Immature natural killer cell (primary cell): ENCODE measurements at regions not wholly inside any gene's neighbourhood (a gene's known extent, or its start where the extent isn't known, plus 50 kb on each side); places are given as distances from the start of the nearest gene placed in this dataset.

Source experiments
- DNase-seq, 3 donors: peaks; one replicate each; pipeline ENCODE4 v3.0.0; 2022; ENCODE audit warnings: mixed read lengths in 1 of 3
- H3K27ac Mint-ChIP-seq, 6 donors: one replicate each; pipeline ENCODE4 v1.8.0; 2020; ENCODE audit warnings: mixed read lengths in 6 of 6, mild to moderate bottlenecking in 5 of 6, inconsistent platforms in 4 of 6, moderate library complexity in 3 of 6
- H3K27me3 Mint-ChIP-seq, 3 donors: one replicate each; pipeline ENCODE4 v1.8.0; 2020 to 2021; ENCODE audit warnings: low read depth in 3 of 3, mild to moderate bottlenecking in 3 of 3, mixed read lengths in 3 of 3, moderate library complexity in 3 of 3, inconsistent platforms in 1 of 3
- H3K36me3 Mint-ChIP-seq, 3 donors: one replicate each; pipeline ENCODE4 v1.8.0; 2020; ENCODE audit warnings: mixed read lengths in 3 of 3, inconsistent platforms in 2 of 3, mild to moderate bottlenecking in 2 of 3
- H3K4me1 Mint-ChIP-seq, 2 donors: one replicate each; pipeline ENCODE4 v1.8.0; 2020; ENCODE audit warnings: inconsistent platforms in 2 of 2, mild to moderate bottlenecking in 2 of 2, mixed read lengths in 2 of 2, moderate library complexity in 1 of 2
- H3K4me3 Mint-ChIP-seq, 5 donors: one replicate each; pipeline ENCODE4 v1.8.0; 2020; ENCODE audit warnings: mild to moderate bottlenecking in 5 of 5, mixed read lengths in 5 of 5, inconsistent platforms in 3 of 5, moderate library complexity in 3 of 5
- H3K9me3 Mint-ChIP-seq, 6 donors: one replicate each; pipeline ENCODE4 v1.8.0; 2020; ENCODE audit warnings: mild to moderate bottlenecking in 6 of 6, mixed read lengths in 6 of 6, inconsistent platforms in 4 of 6, moderate library complexity in 3 of 6

DNA sequence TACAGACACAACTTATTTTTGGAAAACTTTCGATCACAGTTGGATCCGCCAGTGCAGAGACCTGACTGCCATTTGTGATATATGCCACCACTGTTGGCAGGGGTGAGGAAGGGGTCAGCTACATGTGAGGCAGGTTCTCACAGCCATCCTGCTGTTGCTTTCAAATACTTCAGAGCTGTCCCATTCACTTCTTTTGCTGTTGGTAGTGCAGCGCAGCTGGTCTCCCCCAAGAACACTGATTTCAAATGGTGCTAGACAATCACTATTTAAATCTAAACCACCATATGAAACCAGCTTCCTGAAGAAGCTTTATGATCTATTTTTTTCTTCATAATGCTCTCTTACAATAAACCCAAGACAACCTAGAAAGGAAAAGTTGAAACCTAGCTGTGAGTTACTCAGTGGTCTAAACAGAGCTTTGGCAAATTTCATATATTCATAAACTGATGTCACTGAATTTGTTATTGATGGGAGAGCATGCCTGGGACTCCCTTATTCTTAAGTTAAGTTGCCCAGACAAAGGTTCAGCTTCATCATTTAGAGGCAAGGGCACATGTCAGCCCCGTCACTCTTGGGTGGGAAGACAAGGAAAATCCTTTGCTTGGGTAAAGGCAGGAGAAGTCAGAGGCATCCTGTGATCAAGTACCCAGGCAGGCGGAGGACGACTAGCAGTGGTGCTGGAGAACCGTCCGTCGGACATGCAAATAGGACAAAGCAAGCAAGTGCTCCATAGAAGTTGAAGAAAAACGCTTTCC, 143.4 kb upstream of the KLF14 start:
- H3K27me3 Mint-ChIP-seq, result peaks cover 2 to 13% (median 7%) of the 10 kb centered on the region in 3 donors
- H3K36me3 Mint-ChIP-seq, result peaks cover 5 to 42% (median 13%) of the 10 kb centered on the region in 3 donors
- H3K4me1 Mint-ChIP-seq, result peaks cover 15 to 45% of the 10 kb centered on the region in 2 donors
- DNase-seq, result no peak
- no peak overlapping the region for H3K27ac Mint-ChIP-seq
- H3K9me3 Mint-ChIP-seq, result peaks cover 0 to 2% (median 0%) of the 10 kb centered on the region in 6 donors
- H3K4me3 Mint-ChIP-seq, result no peak overlapping the region

DNA sequence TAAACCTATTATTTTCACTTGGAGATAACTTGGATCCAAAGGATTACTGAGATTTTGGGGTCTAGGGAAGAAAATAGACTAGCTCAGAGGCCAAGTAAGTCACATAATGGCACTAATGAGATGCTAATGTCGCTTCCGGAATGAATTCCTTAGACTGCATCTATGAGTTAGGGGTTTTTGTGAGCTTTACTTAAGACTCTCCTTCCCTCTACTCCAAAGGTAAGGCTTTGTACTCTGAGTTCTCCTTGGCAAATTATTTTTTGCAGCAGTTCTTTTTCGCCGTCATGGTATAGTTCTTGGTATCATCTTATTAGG, 143.9 kb upstream of the KLF14 start:
- Mint-ChIP-seq H3K36me3 (peaks cover 5 to 44% (median 13%) of the 10 kb centered on the region in 3 donors), H3K4me1 (peaks cover 16 to 42% of the 10 kb centered on the region in 2 donors), H3K9me3 (peaks cover 0 to 2% (median 0%) of the 10 kb centered on the region in 6 donors), H3K27ac (no peak overlapping the region), H3K4me3 (no peak overlapping the region), H3K27me3 (peaks cover 2 to 14% (median 7%) of the 10 kb centered on the region in 3 donors)
- DNase-seq, result no peak

DNA sequence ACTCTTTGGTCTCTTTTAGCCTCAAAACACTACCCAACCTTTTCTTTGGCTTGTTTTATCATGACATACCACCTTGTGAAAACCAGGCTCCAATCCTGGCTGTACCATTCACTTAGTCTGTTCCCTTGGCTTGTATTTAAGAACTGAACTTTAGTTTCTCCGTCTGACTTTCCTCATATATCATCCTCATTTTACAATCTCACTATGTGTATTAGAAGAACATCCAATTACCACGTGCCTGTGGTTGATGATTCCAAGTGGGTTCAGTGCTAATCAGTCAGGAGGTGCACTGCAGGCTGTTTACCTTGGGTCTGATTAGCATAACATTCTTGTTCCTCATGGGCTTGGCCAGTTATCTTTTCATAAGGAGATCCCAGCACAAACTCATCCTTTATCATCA, 144.8 kb upstream of the KLF14 start:
- H3K36me3 Mint-ChIP-seq, result peaks cover 7 to 46% (median 13%) of the 10 kb centered on the region in 3 donors

GRCh38 chr7:130879191-130879590, 145.2 kb upstream of the KLF14 start:
- Mint-ChIP-seq H3K4me3 (no peak overlapping the region), H3K36me3 (peaks cover 4 to 47% (median 13%) of the 10 kb centered on the region in 3 donors), H3K9me3 (peaks cover 0 to 2% (median 0%) of the 10 kb centered on the region in 6 donors), H3K27me3 (peaks cover 2 to 9% (median 5%) of the 10 kb centered on the region in 3 donors), H3K27ac (peak overlapping the region in 2 of 6 donors; percentile 11 to 31), H3K4me1 (peaks cover 16 to 42% of the 10 kb centered on the region in 2 donors)
- no peak for DNase-seq

More for the DNA sequence above, 144.8 kb upstream of the KLF14 start:
- H3K27me3 Mint-ChIP-seq, result peaks cover 2 to 12% (median 7%) of the 10 kb centered on the region in 3 donors
- H3K9me3 Mint-ChIP-seq, result peaks cover 0 to 2% (median 0%) of the 10 kb centered on the region in 6 donors
- peak overlapping the region in 3 of 6 donors; percentile 9 to 31 (median 11) for H3K27ac Mint-ChIP-seq
- DNase-seq, result no peak
- no peak overlapping the region for H3K4me3 Mint-ChIP-seq
- peaks cover 16 to 42% of the 10 kb centered on the region in 2 donors for H3K4me1 Mint-ChIP-seq

DNA sequence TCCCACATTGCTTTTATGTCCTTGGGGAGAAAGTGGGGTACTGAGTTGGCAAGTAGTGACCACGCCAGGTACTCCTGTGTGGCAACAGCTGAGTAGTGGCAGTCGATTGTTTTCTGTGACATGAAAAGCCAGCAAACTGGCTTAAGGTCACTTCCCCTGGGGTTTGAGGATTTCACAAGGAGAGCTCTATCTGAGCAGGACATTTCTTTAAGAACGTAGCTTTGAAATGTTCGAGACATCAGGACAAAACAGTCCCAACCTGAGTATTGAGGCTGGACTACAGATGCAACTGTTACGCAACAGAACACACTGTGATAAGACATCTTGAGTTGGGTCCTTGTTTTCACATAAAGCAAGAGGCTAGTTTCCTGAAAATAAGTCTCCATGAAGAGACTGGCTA, 146.7 kb upstream of the KLF14 start:
- Mint-ChIP-seq H3K9me3 (peaks cover 0 to 2% (median 0%) of the 10 kb centered on the region in 6 donors), H3K27ac (peak overlapping the region in 4 of 6 donors; percentile 35 to 72 (median 56)), H3K4me3 (no peak overlapping the region), H3K4me1 (peaks cover 15 to 33% of the 10 kb centered on the region in 2 donors), H3K27me3 (peaks cover 2 to 16% (median 2%) of the 10 kb centered on the region in 3 donors), H3K36me3 (peaks cover 4 to 48% (median 13%) of the 10 kb centered on the region in 3 donors)
- DNase-seq, result no peak

- peaks cover 0 to 2% (median 0%) of the 10 kb centered on the region in 6 donors for H3K9me3 Mint-ChIP-seq
- DNase-seq, result no peak
- H3K27me3 Mint-ChIP-seq, result peaks cover 2 to 15% (median 2%) of the 10 kb centered on the region in 3 donors
- peaks cover 4 to 47% (median 13%) of the 10 kb centered on the region in 3 donors for H3K36me3 Mint-ChIP-seq
- H3K4me3 Mint-ChIP-seq, result no peak overlapping the region
- H3K27ac Mint-ChIP-seq, result peak overlapping the region in 3 of 6 donors; percentile 2 to 72 (median 55)
- H3K4me1 Mint-ChIP-seq, result peaks cover 14 to 29% of the 10 kb centered on the region in 2 donors
These were observed 147.2 kb upstream of the KLF14 start for GRCh38 chr7:130881091-130881798.

- H3K4me1 Mint-ChIP-seq, result peaks cover 12 to 29% of the 10 kb centered on the region in 2 donors
- H3K9me3 Mint-ChIP-seq, result peaks cover 0 to 2% (median 0%) of the 10 kb centered on the region in 6 donors
These were observed 147.8 kb upstream of the KLF14 start for GRCh38 chr7:130881799-130882141.

DNA sequence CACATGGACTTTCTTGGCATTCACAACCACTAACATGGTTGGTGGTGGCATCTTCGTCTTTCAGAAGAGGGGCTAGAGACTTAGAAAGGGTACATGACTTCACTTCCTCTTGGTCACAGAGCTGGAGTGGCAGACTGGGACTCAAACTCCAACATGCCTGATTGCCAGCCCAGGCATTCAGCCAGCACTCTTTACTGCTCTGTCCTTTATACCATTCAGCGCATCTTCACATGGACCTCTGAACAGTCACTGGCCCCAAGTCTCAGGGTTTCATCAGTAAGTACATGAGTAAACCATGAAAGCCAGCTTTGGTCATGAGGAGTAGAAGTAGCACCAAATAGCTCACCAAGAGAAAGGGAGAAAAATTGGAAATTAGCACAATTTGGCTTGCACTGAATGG, 148.4 kb upstream of the KLF14 start:
- Mint-ChIP-seq H3K9me3 (peaks cover 0 to 2% (median 0%) of the 10 kb centered on the region in 6 donors), H3K4me1 (peaks cover 13 to 29% of the 10 kb centered on the region in 2 donors), H3K4me3 (no peak overlapping the region), H3K36me3 (peaks cover 4 to 38% (median 11%) of the 10 kb centered on the region in 3 donors), H3K27me3 (peaks cover 0 to 16% (median 2%) of the 10 kb centered on the region in 3 donors), H3K27ac (peak overlapping the region in 1 of 6 donors; percentile 12)
- no peak for DNase-seq

More at GRCh38 chr7:130881799-130882141, 147.8 kb upstream of the KLF14 start:
- no peak for DNase-seq
- H3K4me3 Mint-ChIP-seq, result no peak overlapping the region
- peak overlapping the region in 2 of 6 donors; percentile 1 to 2 for H3K27ac Mint-ChIP-seq
- peaks cover 0 to 12% (median 2%) of the 10 kb centered on the region in 3 donors for H3K27me3 Mint-ChIP-seq
- peaks cover 4 to 42% (median 13%) of the 10 kb centered on the region in 3 donors for H3K36me3 Mint-ChIP-seq

GRCh38 chr7:130883928-130884327, 149.9 kb upstream of the KLF14 start:
- no peak overlapping the region for H3K4me3 Mint-ChIP-seq
- H3K9me3 Mint-ChIP-seq, result peaks cover 0 to under 1% (median 0%) of the 10 kb centered on the region in 6 donors
- peaks cover 2 to 24% (median 2%) of the 10 kb centered on the region in 3 donors for H3K27me3 Mint-ChIP-seq
- DNase-seq, result no peak
- peaks cover 4 to 43% (median 5%) of the 10 kb centered on the region in 3 donors for H3K36me3 Mint-ChIP-seq
- peak overlapping the region in 2 of 6 donors; percentile 3 to 65 for H3K27ac Mint-ChIP-seq
- H3K4me1 Mint-ChIP-seq, result peaks cover 11 to 35% of the 10 kb centered on the region in 2 donors

GRCh38 chr7:130884437-130885417, 150.7 kb upstream of the KLF14 start:
- Mint-ChIP-seq H3K9me3 (no peaks in the 10 kb centered on the region), H3K4me1 (peaks cover 11 to 34% of the 10 kb centered on the region in 2 donors), H3K27me3 (peaks cover 2 to 24% (median 2%) of the 10 kb centered on the region in 3 donors), H3K4me3 (no peak overlapping the region), H3K27ac (peak overlapping the region in 4 of 6 donors; percentile 5 to 67 (median 32)), H3K36me3 (peaks cover 4 to 41% (median 4%) of the 10 kb centered on the region in 3 donors)
- DNase-seq, result no peak

DNA sequence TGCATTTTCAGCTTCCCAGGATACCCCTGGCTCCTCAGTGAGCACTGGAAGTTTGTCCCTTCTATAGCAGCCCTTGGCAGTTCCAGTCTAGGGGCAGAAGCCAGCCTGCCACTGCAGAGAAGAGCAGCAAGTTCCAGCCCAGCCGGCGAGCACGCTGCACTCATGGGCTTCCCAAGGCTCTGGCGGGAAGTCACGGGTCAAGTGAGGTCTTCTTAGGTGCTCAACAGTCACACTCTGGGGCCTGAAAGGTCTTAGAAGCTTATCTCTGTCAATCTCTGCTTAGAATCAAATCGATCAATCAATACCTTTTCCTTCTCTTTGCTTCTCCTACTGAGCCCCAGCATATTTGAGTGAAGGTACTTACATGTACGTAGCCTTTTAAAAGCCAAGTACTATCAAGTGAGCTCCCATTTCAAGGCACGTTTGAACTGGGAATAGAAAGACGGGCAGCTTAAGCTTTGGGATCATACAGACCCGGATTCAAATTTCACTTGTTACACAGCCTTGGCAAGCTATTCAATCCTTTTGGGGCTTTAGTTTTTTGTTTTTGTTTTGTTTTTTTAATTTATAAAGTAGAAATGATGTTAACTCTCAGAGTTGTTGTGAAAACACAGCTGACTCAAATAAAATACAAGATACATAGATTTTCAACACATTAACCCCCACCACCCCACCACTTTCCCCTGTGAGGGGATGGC, 152.6 kb upstream of the KLF14 start:
- peak overlapping the region in 2 of 6 donors; percentile 28 to 78 for H3K27ac Mint-ChIP-seq
- DNase-seq, result no peak

GRCh38 chr7:130887182-130887956, 153.4 kb upstream of the KLF14 start:
- DNase-seq, result no peak
- H3K36me3 Mint-ChIP-seq, result peaks cover 4 to 43% (median 4%) of the 10 kb centered on the region in 3 donors
- peaks cover 18 to 46% of the 10 kb centered on the region in 2 donors for H3K4me1 Mint-ChIP-seq
- H3K4me3 Mint-ChIP-seq, result peak overlapping the region in 1 of 5 donors; percentile 34
- H3K27ac Mint-ChIP-seq, result peak overlapping the region in 3 of 6 donors; percentile 2 to 78 (median 64)
- H3K9me3 Mint-ChIP-seq, result no peaks in the 10 kb centered on the region
- peaks cover 2 to 27% (median 2%) of the 10 kb centered on the region in 3 donors for H3K27me3 Mint-ChIP-seq

More for the DNA sequence above, 152.6 kb upstream of the KLF14 start:
- Mint-ChIP-seq H3K9me3 (no peaks in the 10 kb centered on the region), H3K4me1 (peaks cover 18 to 45% of the 10 kb centered on the region in 2 donors), H3K4me3 (no peak overlapping the region), H3K27me3 (peaks cover 2 to 26% (median 2%) of the 10 kb centered on the region in 3 donors), H3K36me3 (peaks cover 4 to 48% (median 4%) of the 10 kb centered on the region in 3 donors)
